ENCODE measurements at regions not wholly inside any gene's neighbourhood (a gene's known extent, or its start where the extent isn't known, plus 50 kb on each side); places are given as distances from the start of the nearest gene placed in this dataset.

GRCh38 chr11:29309992-29310391, 706.8 kb downstream of the KCNA4 start:
- no peak overlapping the region for H3K4me2 ChIP-seq (ENCODE audit: low read depth, low read length, poor library complexity, severe bottlenecking)
- H3K9ac ChIP-seq (ENCODE audit: low read depth, low read length, poor library complexity, severe bottlenecking), result no peak overlapping the region
- H3K4me1 ChIP-seq (ENCODE audit: insufficient read depth, low read length, poor library complexity, severe bottlenecking), result no peaks in the 10 kb centered on the region
- TF ChIP-seq CTCF (conservative IDR thresholded peaks at IDR 0.05; ENCODE audit: low read length) (no peak), EZH2phosphoT487 (IDR thresholded peaks at IDR 0.05; ENCODE audit: borderline replicate concordance) (no peak)
- no peak overlapping the region for H2AFZ ChIP-seq (ENCODE audit: low read length)
- H3F3A ChIP-seq (ENCODE audit: low read depth), result no peaks in the 10 kb centered on the region
- H3K36me3 ChIP-seq (ENCODE audit: insufficient read depth, low read length), result no peaks in the 10 kb centered on the region
- H3K9me3 ChIP-seq (ENCODE audit: insufficient read depth, low read depth, low read length), result no peaks in the 10 kb centered on the region
- H3K79me2 ChIP-seq (ENCODE audit: insufficient read depth, low read length), result no peaks in the 10 kb centered on the region
- H3K4me3 ChIP-seq (ENCODE audit: low read length, poor library complexity, severe bottlenecking), result no peak overlapping the region
- no peaks in the 10 kb centered on the region for H3K27me3 ChIP-seq (ENCODE audit: insufficient read depth, low read length, poor library complexity, severe bottlenecking)
- H3K9me2 ChIP-seq (replicated peaks; ENCODE audit: low read depth, low read length), result no peaks in the 10 kb centered on the region
- H4K20me1 ChIP-seq (ENCODE audit: insufficient read depth, low read length, poor library complexity, severe bottlenecking), result no peaks in the 10 kb centered on the region

- no peak overlapping the region for H2AFZ ChIP-seq (ENCODE audit: low read length)
- H3F3A ChIP-seq (ENCODE audit: low read depth), result no peaks in the 10 kb centered on the region
- no peaks in the 10 kb centered on the region for H3K79me2 ChIP-seq (ENCODE audit: insufficient read depth, low read length)
- H3K27me3 ChIP-seq (ENCODE audit: insufficient read depth, low read length, poor library complexity, severe bottlenecking), result no peaks in the 10 kb centered on the region
- TF ChIP-seq CTCF (conservative IDR thresholded peaks at IDR 0.05; ENCODE audit: low read length), result no peak
- TF ChIP-seq EZH2phosphoT487 (IDR thresholded peaks at IDR 0.05; ENCODE audit: borderline replicate concordance), result no peak
- H3K9me3 ChIP-seq (ENCODE audit: insufficient read depth, low read depth, low read length), result no peaks in the 10 kb centered on the region
- no peak overlapping the region for H3K4me2 ChIP-seq (ENCODE audit: low read depth, low read length, poor library complexity, severe bottlenecking)
- no peaks in the 10 kb centered on the region for H3K9me2 ChIP-seq (replicated peaks; ENCODE audit: low read depth, low read length)
- H3K9ac ChIP-seq (ENCODE audit: low read depth, low read length, poor library complexity, severe bottlenecking), result no peak overlapping the region
- no peaks in the 10 kb centered on the region for H3K4me1 ChIP-seq (ENCODE audit: insufficient read depth, low read length, poor library complexity, severe bottlenecking)
- no peak overlapping the region for H3K4me3 ChIP-seq (ENCODE audit: low read length, poor library complexity, severe bottlenecking)
- no peaks in the 10 kb centered on the region for H3K36me3 ChIP-seq (ENCODE audit: insufficient read depth, low read length)
- no peaks in the 10 kb centered on the region for H4K20me1 ChIP-seq (ENCODE audit: insufficient read depth, low read length, poor library complexity, severe bottlenecking)
These were observed 710.3 kb downstream of the KCNA4 start for GRCh38 chr11:29306527-29306926.

- Histone ChIP-seq H2AFZ (ENCODE audit: low read length) (no peak overlapping the region), H3F3A (ENCODE audit: low read depth) (no peaks in the 10 kb centered on the region), H3K9me3 (ENCODE audit: insufficient read depth, low read depth, low read length) (no peaks in the 10 kb centered on the region), H3K4me3 (ENCODE audit: low read length, poor library complexity, severe bottlenecking) (no peak overlapping the region), H4K20me1 (ENCODE audit: insufficient read depth, low read length, poor library complexity, severe bottlenecking) (no peaks in the 10 kb centered on the region), H3K9ac (ENCODE audit: low read depth, low read length, poor library complexity, severe bottlenecking) (no peak overlapping the region), H3K79me2 (ENCODE audit: insufficient read depth, low read length) (no peaks in the 10 kb centered on the region), H3K9me2 (replicated peaks; ENCODE audit: low read depth, low read length) (no peaks in the 10 kb centered on the region), H3K36me3 (ENCODE audit: insufficient read depth, low read length) (no peaks in the 10 kb centered on the region), H3K4me2 (ENCODE audit: low read depth, low read length, poor library complexity, severe bottlenecking) (no peak overlapping the region), H3K27me3 (ENCODE audit: insufficient read depth, low read length, poor library complexity, severe bottlenecking) (no peaks in the 10 kb centered on the region), H3K4me1 (ENCODE audit: insufficient read depth, low read length, poor library complexity, severe bottlenecking) (no peaks in the 10 kb centered on the region)
- no peak for TF ChIP-seq EZH2phosphoT487 (IDR thresholded peaks at IDR 0.05; ENCODE audit: borderline replicate concordance)
- TF ChIP-seq CTCF (conservative IDR thresholded peaks at IDR 0.05; ENCODE audit: low read length), result no peak
These were observed 711.2 kb downstream of the KCNA4 start for GRCh38 chr11:29305456-29306232.

Measured in Loucy (cell line).